ENCODE measurements at regions not wholly inside any gene's neighbourhood (a gene's known extent, or its start where the extent isn't known, plus 50 kb on each side); places are given as distances from the start of the nearest gene placed in this dataset.

GRCh38 chr6:105881608-105882007 is 204.5 kb upstream of the PRDM1 start:
- TF ChIP-seq CTCF (IDR thresholded peaks at IDR 0.05; ENCODE audit: low read depth, low read length, missing input control) (no peak), RAD21 (IDR thresholded peaks at IDR 0.05) (no peak), YY1 (IDR thresholded peaks at IDR 0.05) (no peak), NR2F2 (IDR thresholded peaks at IDR 0.05) (no peak), EGR1 (IDR thresholded peaks at IDR 0.05; ENCODE audit: low read depth in 2 of 2) (no peak), REST (IDR thresholded peaks at IDR 0.05) (no peak), TAF1 (conservative IDR thresholded peaks at IDR 0.05) (no peak), JUND (IDR thresholded peaks at IDR 0.05) (no peak), HNF4G (IDR thresholded peaks at IDR 0.05) (no peak), GABPA (IDR thresholded peaks at IDR 0.05 in 1 of 2, conservative IDR thresholded peaks at IDR 0.05 in 1 of 2) (no peak)
- TF ChIP-seq, protein P1, sequence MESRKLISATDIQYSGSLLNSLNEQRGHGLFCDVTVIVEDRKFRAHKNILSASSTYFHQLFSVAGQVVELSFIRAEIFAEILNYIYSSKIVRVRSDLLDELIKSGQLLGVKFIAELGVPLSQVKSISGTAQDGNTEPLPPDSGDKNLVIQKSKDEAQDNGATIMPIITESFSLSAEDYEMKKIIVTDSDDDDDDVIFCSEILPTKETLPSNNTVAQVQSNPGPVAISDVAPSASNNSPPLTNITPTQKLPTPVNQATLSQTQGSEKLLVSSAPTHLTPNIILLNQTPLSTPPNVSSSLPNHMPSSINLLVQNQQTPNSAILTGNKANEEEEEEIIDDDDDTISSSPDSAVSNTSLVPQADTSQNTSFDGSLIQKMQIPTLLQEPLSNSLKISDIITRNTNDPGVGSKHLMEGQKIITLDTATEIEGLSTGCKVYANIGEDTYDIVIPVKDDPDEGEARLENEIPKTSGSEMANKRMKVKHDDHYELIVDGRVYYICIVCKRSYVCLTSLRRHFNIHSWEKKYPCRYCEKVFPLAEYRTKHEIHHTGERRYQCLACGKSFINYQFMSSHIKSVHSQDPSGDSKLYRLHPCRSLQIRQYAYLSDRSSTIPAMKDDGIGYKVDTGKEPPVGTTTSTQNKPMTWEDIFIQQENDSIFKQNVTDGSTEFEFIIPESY (IDR thresholded peaks at IDR 0.05), result no peak
